Pons (tissue), 1 donor: ENCODE measurements at regions not wholly inside any gene's neighbourhood (a gene's known extent, or its start where the extent isn't known, plus 50 kb on each side); places are given as distances from the start of the nearest gene placed in this dataset.

Experiments
- DNase-seq: peaks from one replicate; pipeline ENCODE4 v3.0.0-alpha.2; 2016; ENCODE audit warnings: low spot score

DNA sequence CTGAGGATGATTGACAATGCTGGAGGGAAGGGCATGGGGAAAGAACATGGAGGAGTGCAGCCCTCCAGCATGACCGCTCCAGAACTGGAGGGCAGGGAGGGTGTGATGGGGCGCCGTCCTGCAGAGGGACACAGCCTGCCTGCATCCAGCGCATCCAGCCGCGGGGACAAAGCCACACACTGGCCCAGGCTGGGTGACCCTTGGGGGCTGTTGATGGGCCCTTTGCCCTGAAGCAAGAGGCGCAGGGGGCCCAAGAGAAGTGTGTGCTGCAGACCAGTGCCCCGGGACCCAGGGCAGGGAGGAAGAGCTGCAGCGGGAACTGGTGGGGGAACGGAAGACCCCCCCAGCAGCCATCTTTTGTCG is 169.8 kb upstream of the PPP1R26 start:
- DNase-seq, result no peak

GRCh38 chr9:135310134-135310533 is 169.4 kb upstream of the PPP1R26 start:
- DNase-seq, result no peak

DNA sequence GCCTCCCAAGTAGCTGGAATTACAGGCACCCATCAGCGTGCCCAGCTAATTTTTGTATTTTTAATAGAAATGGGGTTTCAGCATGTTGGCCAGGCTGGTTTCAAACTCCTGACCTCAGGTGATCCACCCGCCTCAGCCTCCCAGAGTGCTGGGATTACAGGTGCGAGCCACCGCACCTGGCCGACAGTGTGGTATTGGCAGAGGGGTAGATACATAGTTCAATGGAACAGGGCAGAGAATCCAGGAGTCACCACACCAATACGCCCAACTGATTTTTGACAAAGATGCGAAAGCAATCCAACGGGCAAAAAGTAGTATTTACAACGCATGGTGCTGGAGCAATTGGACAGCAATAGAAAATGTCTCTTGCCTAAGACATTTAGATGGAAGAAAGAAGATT is 164.0 kb upstream of the PPP1R26 start:
- no peak for DNase-seq

DNA sequence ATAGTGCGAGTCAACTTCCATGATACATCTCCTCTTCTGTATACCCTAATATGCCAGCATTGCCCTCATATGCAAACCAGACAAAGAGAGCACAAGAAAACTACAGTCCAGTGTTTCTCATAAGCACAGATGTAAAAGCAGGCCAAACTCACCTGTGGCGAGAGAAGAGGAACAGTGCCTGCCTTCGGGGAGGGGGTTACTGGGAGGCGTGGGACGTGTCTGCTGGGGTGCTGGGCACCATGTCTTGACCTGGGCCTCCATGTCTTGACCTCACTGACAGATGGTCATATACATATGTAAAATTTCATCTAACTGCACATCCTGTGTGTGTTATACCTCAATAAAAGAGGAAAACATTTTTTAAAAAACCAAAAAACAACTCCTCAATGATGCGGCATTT is 159.3 kb upstream of the PPP1R26 start:
- DNase-seq, result no peak

DNA sequence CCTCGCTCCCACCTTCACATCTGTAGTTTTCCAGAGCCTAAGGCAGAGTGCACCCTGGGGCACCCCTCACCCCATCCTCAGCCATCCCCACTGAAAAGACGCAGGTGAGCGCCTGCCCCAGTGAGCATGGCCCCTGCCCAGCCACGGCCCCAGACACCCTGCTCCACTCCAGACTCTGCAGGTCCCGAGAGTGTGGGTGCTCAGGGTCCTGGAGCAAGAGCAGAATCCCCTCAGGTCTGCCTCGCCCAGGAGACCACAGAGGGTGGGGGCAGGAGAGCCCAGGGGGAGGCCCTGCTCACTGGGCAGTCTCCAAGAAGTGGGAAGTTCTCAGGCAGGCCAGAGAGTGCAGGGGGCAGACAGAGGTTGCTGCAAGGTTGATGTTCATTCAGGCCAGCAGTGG is 158.6 kb upstream of the PPP1R26 start:
- no peak for DNase-seq

- no peak for DNase-seq
These were observed 158.0 kb upstream of the PPP1R26 start for GRCh38 chr9:135321580-135321979.

- DNase-seq, result no peak
These were observed 155.3 kb upstream of the PPP1R26 start for GRCh38 chr9:135324329-135324728.

GRCh38 chr9:135326141-135326540 is 153.4 kb upstream of the PPP1R26 start:
- DNase-seq, result no peak

- no peak for DNase-seq
These were observed 152.9 kb upstream of the PPP1R26 start for GRCh38 chr9:135326633-135327152.

GRCh38 chr9:135328485-135329417 is 150.8 kb upstream of the PPP1R26 start:
- DNase-seq, result no peak

DNA sequence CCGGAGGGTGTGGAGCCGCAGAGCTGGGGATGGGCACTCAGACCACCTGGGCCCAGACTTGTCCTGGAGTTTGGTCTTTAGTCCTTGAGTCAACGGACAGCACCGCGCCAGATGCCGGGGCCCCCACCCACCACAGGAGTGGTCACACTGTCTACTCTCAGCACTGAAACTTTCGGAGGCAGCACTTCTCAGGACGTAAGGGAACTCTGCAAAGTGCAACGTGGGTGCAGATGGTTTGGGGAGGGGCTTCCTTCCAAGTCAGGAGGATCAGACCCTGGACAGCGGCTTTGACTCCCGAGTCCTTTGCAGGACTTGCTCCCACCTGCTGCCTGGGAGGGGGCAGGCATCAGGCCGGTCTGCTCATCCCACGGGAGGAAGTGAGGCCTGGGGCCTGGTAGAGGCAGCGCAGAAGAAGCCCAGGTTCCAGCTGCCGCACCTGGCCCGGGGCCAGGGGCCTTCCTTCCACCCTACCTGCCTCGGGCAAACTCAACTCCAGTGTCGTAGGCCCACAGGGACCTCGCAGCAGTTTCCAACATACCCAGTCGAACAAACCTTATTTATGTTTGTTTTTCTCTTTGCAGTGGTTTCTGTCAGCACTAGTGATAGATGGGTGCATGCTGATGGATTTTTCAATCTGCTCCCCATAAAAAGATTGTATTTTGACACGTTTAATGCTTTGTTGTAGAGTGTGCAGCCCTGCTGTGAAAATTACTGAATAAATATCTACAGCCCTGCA is 149.8 kb upstream of the PPP1R26 start:
- DNase-seq, result no peak

DNA sequence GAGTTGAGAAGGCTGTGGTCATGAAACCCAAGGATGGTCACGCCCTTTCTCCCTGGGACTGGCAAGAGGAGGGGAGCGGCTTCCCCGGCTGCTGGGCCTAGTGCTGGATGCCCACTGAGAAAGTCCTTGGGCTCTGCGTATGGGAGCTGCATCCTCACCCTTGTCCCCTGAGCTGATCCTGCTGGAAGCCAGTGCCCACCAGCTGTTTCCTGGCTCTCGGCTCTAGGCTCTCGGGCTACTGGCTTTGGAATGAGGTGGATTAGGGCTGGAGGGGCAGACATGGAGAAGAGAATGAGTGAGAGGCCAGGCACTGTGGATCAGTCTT is 149.3 kb upstream of the PPP1R26 start:
- no peak for DNase-seq

DNA sequence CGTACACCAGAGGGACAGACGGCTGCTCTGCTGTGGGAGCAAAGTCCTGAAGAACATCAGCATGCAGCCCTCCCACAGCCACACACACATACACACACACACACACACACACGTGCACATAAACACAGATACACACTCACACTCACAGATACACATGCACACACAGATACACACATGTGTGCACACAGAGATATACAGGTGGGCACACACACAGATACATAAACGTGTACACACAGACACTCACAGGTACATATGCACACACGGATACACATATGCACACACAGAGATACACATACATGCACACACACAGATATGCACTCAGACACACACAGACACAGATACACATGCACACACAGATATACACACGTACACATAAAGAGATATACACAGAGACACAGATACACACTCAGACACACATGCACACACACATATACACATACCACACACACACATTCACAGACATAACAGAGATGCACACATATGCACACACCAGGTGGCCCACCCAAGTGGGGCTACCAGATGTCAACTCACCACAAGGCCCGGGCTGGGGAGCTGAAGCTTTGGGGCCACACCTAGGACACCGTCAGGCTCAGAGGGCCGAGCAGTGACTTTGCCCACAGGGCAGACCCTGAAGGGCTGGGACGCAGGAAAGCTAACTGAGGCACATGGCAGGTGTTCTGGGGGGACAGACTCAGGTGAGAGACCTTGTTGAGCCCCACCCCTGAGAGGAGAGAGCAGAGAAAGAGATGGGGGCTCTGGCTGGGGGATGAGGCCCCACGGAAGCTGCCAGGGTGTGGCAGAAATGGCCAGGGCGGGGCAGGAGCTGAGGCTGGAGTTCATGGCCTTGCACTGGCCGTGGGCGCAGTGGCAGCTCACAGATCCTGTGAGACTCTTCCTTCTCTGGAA is 148.6 kb upstream of the PPP1R26 start:
- DNase-seq, result no peak

GRCh38 chr9:135332516-135332915 is 147.1 kb upstream of the PPP1R26 start:
- no peak for DNase-seq

- DNase-seq, result no peak
These were observed 146.4 kb upstream of the PPP1R26 start for GRCh38 chr9:135332979-135333748.

DNA sequence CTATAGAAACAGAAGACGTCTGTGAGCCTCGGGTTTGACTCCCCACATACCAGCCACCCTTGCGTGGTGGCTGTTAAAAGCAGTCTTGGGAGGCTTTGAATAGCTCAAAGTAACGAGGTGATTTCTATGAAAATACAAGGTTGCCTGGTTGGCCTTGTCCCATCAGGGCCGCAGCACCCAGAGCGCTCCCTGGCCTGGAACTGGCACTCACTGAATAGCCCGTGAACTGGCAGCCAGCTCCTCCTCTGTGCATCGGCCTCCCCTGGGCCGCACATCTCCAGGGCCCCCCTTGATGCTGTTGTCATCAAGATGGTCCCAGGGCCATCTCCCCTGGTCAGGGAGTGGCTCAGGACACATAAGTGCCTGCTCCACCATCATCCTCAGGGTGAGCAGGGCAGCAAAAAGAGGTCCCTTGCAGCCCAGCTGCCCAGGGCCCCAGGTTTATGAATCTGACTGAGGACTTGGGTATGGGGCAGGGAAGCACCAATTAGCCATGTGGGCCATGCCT is 144.6 kb upstream of the PPP1R26 start:
- no peak for DNase-seq

GRCh38 chr9:135335691-135336181 is 143.8 kb upstream of the PPP1R26 start:
- no peak for DNase-seq

DNA sequence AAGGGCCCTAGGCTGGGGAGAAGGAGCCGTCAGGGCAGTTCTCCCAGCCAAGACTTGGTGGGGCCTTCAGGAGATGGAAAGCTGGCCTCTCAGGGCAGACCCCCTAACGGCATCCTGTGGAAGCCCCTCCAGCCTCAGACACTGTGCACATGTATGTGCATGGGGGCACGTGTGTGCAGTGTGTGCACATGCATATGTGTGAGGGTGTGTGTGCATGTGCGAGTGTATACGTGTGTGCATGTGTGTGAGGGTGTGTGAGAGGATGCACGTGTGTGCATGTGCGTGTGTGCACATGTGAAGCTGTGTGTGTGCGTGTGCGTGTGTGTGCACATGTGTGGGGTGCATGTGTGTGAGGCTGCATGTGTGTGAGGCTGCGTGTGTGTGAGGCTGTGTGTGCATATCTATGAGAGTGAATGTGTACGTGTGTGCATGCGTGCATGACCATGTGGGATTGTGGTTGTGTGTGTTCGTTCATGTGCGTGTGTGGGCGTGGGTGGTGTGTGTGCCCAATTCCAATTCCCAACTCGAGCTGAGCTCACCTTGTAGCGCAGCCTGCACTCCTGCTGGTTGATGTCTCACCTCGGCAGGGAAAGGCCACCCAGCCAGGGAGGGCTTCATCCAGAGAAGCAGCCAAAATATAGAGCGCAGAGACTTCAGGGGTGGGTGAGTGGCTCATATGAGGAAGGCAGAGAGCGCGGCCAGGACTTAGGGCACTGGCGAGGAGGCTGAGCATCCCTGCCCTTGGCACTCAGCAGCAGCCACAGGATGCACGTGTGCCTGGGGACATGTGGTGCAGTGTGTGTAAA is 142.7 kb upstream of the PPP1R26 start:
- no peak for DNase-seq

- DNase-seq, result no peak
These were observed 141.0 kb upstream of the PPP1R26 start for GRCh38 chr9:135338546-135338945.

- no peak for DNase-seq
These were observed 140.1 kb upstream of the PPP1R26 start for GRCh38 chr9:135339378-135339973.
